T-helper 2 cell treated with Interferon-gamma antibody and Interleukin-4, amounts not matched to agents 100 ng/mL and 5 ng/mL, for 36 hours (primary cell): ENCODE measurements at regions not wholly inside any gene's neighbourhood (a gene's known extent, or its start where the extent isn't known, plus 50 kb on each side); places are given as distances from the start of the nearest gene placed in this dataset.

Experiments
- intact Hi-C: fragments of 100-400 bp; cut with micrococcal nuclease; formaldehyde crosslinking; loops from one replicate; pipeline ENCODE4 v1.15.1; 2023

- intact Hi-C loops: no loop called here
Observed at GRCh38 chr2:225340923-225341322, 58.6 kb upstream of the NYAP2 start.

- intact Hi-C loops: no loop called here
Observed at GRCh38 chr2:225337183-225337582, 62.3 kb upstream of the NYAP2 start.

GRCh38 chr2:225334514-225334913 is 65.0 kb upstream of the NYAP2 start:
- intact Hi-C loops: no loop called here

- intact Hi-C loops: no loop called here
Observed at GRCh38 chr2:225328192-225328591, 71.3 kb upstream of the NYAP2 start.

- intact Hi-C loops: no loop called here
Observed at GRCh38 chr2:225326969-225327368, 72.5 kb upstream of the NYAP2 start.

- intact Hi-C loops: no loop called here
Observed at GRCh38 chr2:225319872-225320271, 79.6 kb upstream of the NYAP2 start.

GRCh38 chr2:225318440-225318839 is 81.1 kb upstream of the NYAP2 start:
- intact Hi-C loops: no loop called here

GRCh38 chr2:225317186-225317585 is 82.3 kb upstream of the NYAP2 start:
- intact Hi-C loops: no loop called here

GRCh38 chr2:225310745-225311144 is 88.8 kb upstream of the NYAP2 start:
- intact Hi-C loops: no loop called here

GRCh38 chr2:225309516-225309915 is 90.0 kb upstream of the NYAP2 start:
- intact Hi-C loops: no loop called here

GRCh38 chr2:225296951-225297350 is 102.6 kb upstream of the NYAP2 start:
- intact Hi-C loops: no loop called here

- intact Hi-C loops: no loop called here
Observed at GRCh38 chr2:225295102-225295501, 104.4 kb upstream of the NYAP2 start.

- intact Hi-C loops: no loop called here
Observed at GRCh38 chr2:225293638-225294037, 105.9 kb upstream of the NYAP2 start.

GRCh38 chr2:225290757-225291400 is 108.6 kb upstream of the NYAP2 start:
- intact Hi-C loops: no loop called here

- intact Hi-C loops: no loop called here
Observed at GRCh38 chr2:225289659-225290058, 109.9 kb upstream of the NYAP2 start.

GRCh38 chr2:225288986-225289385 is 110.5 kb upstream of the NYAP2 start:
- intact Hi-C loops: no loop called here

GRCh38 chr2:225282858-225283710 is 116.4 kb upstream of the NYAP2 start:
- intact Hi-C loops: loop anchor here (1.0 to 5.0 kb wide), 2 partner anchors 274 to 377 kb away; no protein-coding TSS in a partner anchor

GRCh38 chr2:225276207-225276606 is 123.3 kb upstream of the NYAP2 start:
- intact Hi-C loops: no loop called here

- intact Hi-C loops: no loop called here
Observed at GRCh38 chr2:225275443-225275842, 124.1 kb upstream of the NYAP2 start.

GRCh38 chr2:225274751-225275150 is 124.8 kb upstream of the NYAP2 start:
- intact Hi-C loops: no loop called here

- intact Hi-C loops: no loop called here
Observed at GRCh38 chr2:225272173-225272572, 127.3 kb upstream of the NYAP2 start.

- intact Hi-C loops: no loop called here
Observed at GRCh38 chr2:225270861-225271260, 128.6 kb upstream of the NYAP2 start.

- intact Hi-C loops: no loop called here
Observed at GRCh38 chr2:225270053-225270452, 129.5 kb upstream of the NYAP2 start.
